Mesendoderm (in vitro differentiated cells): ENCODE measurements at regions not wholly inside any gene's neighbourhood (a gene's known extent, or its start where the extent isn't known, plus 50 kb on each side); places are given as distances from the start of the nearest gene placed in this dataset.

Experiments used
- DNase-seq: peaks from one replicate; pipeline ENCODE4 v3.0.0; 2013
- H2AK5ac ChIP-seq: 2 replicates; pipeline ENCODE4 v1.6.1; 2013; ENCODE audit warnings: low read length, inconsistent platforms
- H2BK120ac ChIP-seq: 2 replicates; pipeline ENCODE4 v1.6.1; 2013; ENCODE audit warnings: low read depth, mild to moderate bottlenecking, low read length, moderate library complexity, mixed read lengths
- H2BK15ac ChIP-seq: replicated peaks from 2 replicates; pipeline ENCODE4 v1.6.1; 2013; ENCODE audit warnings: low read depth, mild to moderate bottlenecking, moderate library complexity
- H2BK5ac ChIP-seq: 2 replicates; pipeline ENCODE4 v1.6.1; 2013; ENCODE audit warnings: low read length, inconsistent platforms
- H3K18ac ChIP-seq: 2 replicates; pipeline ENCODE4 v1.6.1; 2013; ENCODE audit warnings: mild to moderate bottlenecking, low read length, mixed read lengths
- H3K23ac ChIP-seq: one replicate; pipeline ENCODE4 v1.6.1; 2013; ENCODE audit warnings: low read length
- H3K27ac ChIP-seq: 2 replicates; pipeline ENCODE4 v1.5.1; 2013; ENCODE audit warnings: low read depth, mild to moderate bottlenecking, inconsistent platforms, low read length, moderate library complexity
- H3K27me3 ChIP-seq: 2 replicates; pipeline ENCODE4 v1.6.1; 2013; ENCODE audit warnings: low read length, control low read depth, mild to moderate bottlenecking, inconsistent platforms; ENCODE audit not compliant: insufficient read depth, poor library complexity
- H3K36me3 ChIP-seq: 2 replicates; pipeline ENCODE4 v1.6.1; 2013; ENCODE audit warnings: low read length, inconsistent platforms; ENCODE audit not compliant: control insufficient read depth, insufficient read depth
- H3K4ac ChIP-seq: one replicate; pipeline ENCODE4 v1.6.1; 2013; ENCODE audit warnings: low read depth, mild to moderate bottlenecking, low read length, moderate library complexity
- H3K4me1 ChIP-seq: 2 replicates; pipeline ENCODE4 v1.6.1; 2013; ENCODE audit warnings: low read depth, low read length, inconsistent platforms; ENCODE audit not compliant: control insufficient read depth
- H3K4me2 ChIP-seq: 2 replicates; pipeline ENCODE4 v1.6.1; 2013; ENCODE audit warnings: low read length
- H3K4me3 ChIP-seq: 2 replicates; pipeline ENCODE4 v1.5.1; 2013; ENCODE audit warnings: mild to moderate bottlenecking, low read length
- H3K56ac ChIP-seq: one replicate; pipeline ENCODE4 v1.6.1; 2013; ENCODE audit warnings: low read length
- H3K79me1 ChIP-seq: 2 replicates; pipeline ENCODE4 v1.6.1; 2013; ENCODE audit warnings: low read length, inconsistent platforms
- H3K79me2 ChIP-seq: 2 replicates; pipeline ENCODE4 v1.6.1; 2013; ENCODE audit warnings: mild to moderate bottlenecking, low read length; ENCODE audit not compliant: control insufficient read depth, insufficient read depth
- H3K9ac ChIP-seq: 2 replicates; pipeline ENCODE4 v1.6.1; 2013; ENCODE audit warnings: low read length, inconsistent platforms
- H4K5ac ChIP-seq: one replicate; pipeline ENCODE4 v1.6.1; 2013; ENCODE audit warnings: low read length
- H4K8ac ChIP-seq: one replicate; pipeline ENCODE4 v1.6.1; 2013; ENCODE audit warnings: low read depth, mild to moderate bottlenecking, control low read depth, low read length, moderate library complexity
- WGBS: extraction: QIAGEN DNeasy Blood & Tissue Kit; methylation state at CpG from one replicate; pipeline ENCODE4 v1.1.7; 2013; ENCODE audit warnings: low lambda C conversion rate, missing lambda C conversion rate; ENCODE audit not compliant: insufficient coverage; ENCODE audit errors: extremely low coverage; 5-methylcytosine and 5-hydroxymethylcytosine counted together

DNA sequence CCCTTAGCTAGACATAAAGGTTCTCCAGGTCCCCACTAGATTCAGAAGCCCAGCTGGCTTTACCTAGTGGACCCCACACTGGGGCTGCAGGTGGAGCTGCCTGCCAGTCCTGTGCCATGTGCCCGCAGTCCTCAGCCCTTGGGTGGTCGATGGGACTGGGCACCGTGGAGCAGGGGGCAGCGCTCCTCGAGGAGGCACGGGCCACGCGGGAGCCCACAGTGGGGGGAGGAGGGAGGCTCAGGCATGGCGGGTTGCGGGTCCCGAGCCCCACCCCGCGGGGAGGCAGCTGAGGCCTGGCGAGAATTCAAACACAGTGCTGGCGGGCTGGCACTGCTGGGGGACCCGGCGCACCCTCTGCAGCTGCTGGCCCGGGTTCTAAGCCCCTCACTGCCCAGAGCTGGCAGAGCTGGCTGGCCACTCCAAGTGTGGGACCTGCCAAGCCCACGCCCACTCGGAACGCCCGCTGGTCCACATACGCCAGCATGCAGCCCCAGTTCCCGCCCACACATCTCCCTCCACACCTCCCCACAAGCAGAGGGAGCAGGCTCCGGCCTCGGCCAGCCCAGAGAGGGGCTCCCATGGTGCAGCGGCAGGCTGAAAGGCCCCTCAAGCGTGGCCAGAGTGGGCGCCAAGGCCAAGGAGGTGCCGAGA is 119.7 kb upstream of the NRXN1 start:
- Histone ChIP-seq H2BK15ac (no peak overlapping the region), H2BK120ac (no peak overlapping the region), H3K79me1 (no peaks in the 10 kb centered on the region), H4K5ac (no peak overlapping the region), H3K27ac (no peak overlapping the region), H3K79me2 (no peaks in the 10 kb centered on the region), H2AK5ac (no peak overlapping the region), H3K36me3 (no peaks in the 10 kb centered on the region), H3K9ac (no peak overlapping the region), H3K4me1 (no peaks in the 10 kb centered on the region), H3K4ac (no peak overlapping the region), H2BK5ac (no peak overlapping the region), H3K56ac (no peak overlapping the region), H3K27me3 (no peaks in the 10 kb centered on the region), H3K4me2 (no peak overlapping the region), H3K4me3 (no peak overlapping the region), H4K8ac (no peak overlapping the region), H3K23ac (no peak overlapping the region), H3K18ac (no peak overlapping the region)
- no CpG with 5 or more reads among the region's 30 CpGs for WGBS
- no peak for DNase-seq

DNA sequence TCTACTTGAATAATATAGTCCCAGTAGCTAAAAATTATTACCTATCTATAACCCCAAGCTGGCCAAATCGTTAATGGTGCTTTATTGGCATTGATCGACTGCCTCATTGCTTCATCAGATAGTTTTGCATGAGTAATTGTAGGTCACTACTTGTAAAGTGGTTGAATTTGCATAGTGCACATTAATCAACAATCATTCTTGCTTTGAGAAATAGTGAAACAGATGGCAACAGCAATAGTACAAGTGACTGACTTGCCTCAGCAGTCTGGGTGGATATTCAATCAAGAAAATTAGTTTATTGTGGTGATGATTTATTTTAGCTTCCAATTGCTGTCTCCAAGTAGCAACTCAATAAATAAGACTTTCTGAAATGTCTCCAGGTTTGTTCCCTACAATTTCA is 117.8 kb upstream of the NRXN1 start:
- no peak overlapping the region for H3K27ac ChIP-seq

DNA sequence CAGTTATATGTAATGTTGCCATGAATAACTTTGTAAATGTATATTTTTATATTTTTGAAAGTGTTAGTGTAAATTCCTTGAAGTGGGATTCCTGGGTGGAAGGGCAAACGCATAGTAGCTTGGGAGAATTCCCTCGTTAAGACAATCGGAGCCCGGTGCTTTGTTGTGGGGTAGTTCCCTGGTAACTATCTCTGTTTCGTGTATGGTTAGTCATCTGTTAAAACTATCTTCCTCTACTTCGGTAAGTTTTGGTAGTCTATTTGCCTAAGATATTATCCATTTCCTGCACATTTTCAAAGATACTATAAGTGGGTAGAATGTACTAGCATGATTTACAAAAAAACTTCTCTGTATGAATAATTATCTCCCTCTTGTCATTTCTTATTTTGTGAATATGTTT is 113.8 kb upstream of the NRXN1 start:
- H3K4me3 ChIP-seq: no peak overlapping the region
- no peak overlapping the region for H3K4ac ChIP-seq
- H3K36me3 ChIP-seq: no peaks in the 10 kb centered on the region
- H2BK15ac ChIP-seq: no peak overlapping the region
- H4K5ac ChIP-seq: no peak overlapping the region
- no peak overlapping the region for H2BK5ac ChIP-seq
- no peaks in the 10 kb centered on the region for H3K4me1 ChIP-seq
- no peak overlapping the region for H3K23ac ChIP-seq
- no peak overlapping the region for H3K27ac ChIP-seq
- no peak overlapping the region for H3K4me2 ChIP-seq
- H2BK120ac ChIP-seq: no peak overlapping the region
- WGBS: no CpG with 5 or more reads among the region's 6 CpGs
- no peaks in the 10 kb centered on the region for H3K79me2 ChIP-seq
- no peak overlapping the region for H4K8ac ChIP-seq
- peak; percentile 18 for DNase-seq
- H3K18ac ChIP-seq: no peak overlapping the region
- no peak overlapping the region for H3K56ac ChIP-seq
- H2AK5ac ChIP-seq: no peak overlapping the region
- H3K27me3 ChIP-seq: no peaks in the 10 kb centered on the region
- no peak overlapping the region for H3K9ac ChIP-seq
- no peaks in the 10 kb centered on the region for H3K79me1 ChIP-seq

More for the DNA sequence above, 117.8 kb upstream of the NRXN1 start:
- Histone ChIP-seq H3K18ac (no peak overlapping the region), H3K79me2 (no peaks in the 10 kb centered on the region), H3K23ac (no peak overlapping the region), H4K8ac (no peak overlapping the region), H3K4me3 (no peak overlapping the region), H2AK5ac (no peak overlapping the region), H3K79me1 (no peaks in the 10 kb centered on the region), H3K56ac (no peak overlapping the region), H3K9ac (no peak overlapping the region), H2BK120ac (no peak overlapping the region), H3K4ac (no peak overlapping the region), H3K36me3 (no peaks in the 10 kb centered on the region), H3K27me3 (no peaks in the 10 kb centered on the region), H2BK5ac (no peak overlapping the region), H4K5ac (no peak overlapping the region), H3K4me2 (no peak overlapping the region), H2BK15ac (no peak overlapping the region), H3K4me1 (no peaks in the 10 kb centered on the region)
- no CpG with 5 or more reads among the region's 2 CpGs for WGBS
- no peak for DNase-seq

DNA sequence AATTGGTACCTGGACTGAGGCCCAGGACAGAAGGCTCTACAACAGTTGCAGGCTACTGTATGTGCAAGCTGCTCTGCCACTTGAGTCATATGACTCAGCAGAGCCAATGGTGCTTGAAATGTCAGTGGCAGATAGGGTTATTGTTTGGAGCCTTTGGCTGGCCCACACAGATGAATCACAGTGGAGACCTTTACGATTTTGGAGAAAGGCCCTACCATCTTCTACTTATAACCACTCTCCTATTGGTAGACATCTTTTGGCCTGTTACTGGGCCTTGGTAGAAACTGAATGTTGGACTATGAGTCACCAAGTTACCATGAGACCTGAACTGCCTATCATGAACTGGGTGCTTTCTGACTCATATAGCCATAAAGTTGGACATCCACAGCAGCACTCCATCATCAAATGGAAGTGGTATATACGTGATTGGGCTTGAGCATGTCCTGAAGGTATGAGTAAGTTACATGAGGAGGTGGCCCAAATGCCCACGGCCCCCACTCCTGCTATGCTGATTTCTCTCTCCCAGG is 88.9 kb upstream of the NRXN1 start:
- no peak overlapping the region for H3K4me2 ChIP-seq
- no peak overlapping the region for H2AK5ac ChIP-seq
- no peaks in the 10 kb centered on the region for H3K36me3 ChIP-seq
- H3K27me3 ChIP-seq: no peaks in the 10 kb centered on the region
- H3K79me2 ChIP-seq: no peaks in the 10 kb centered on the region
- no peak overlapping the region for H3K18ac ChIP-seq
- H4K8ac ChIP-seq: no peak overlapping the region
- H3K27ac ChIP-seq: no peak overlapping the region
- WGBS: no CpG with 5 or more reads among the region's 3 CpGs
- no peak overlapping the region for H3K56ac ChIP-seq
- H3K9ac ChIP-seq: no peak overlapping the region
- H2BK5ac ChIP-seq: no peak overlapping the region
- no peak for DNase-seq
- H2BK120ac ChIP-seq: no peak overlapping the region
- no peak overlapping the region for H3K4ac ChIP-seq
- no peak overlapping the region for H2BK15ac ChIP-seq
- no peak overlapping the region for H3K4me3 ChIP-seq
- no peak overlapping the region for H3K23ac ChIP-seq
- no peak overlapping the region for H4K5ac ChIP-seq
- H3K4me1 ChIP-seq: no peaks in the 10 kb centered on the region
- H3K79me1 ChIP-seq: no peaks in the 10 kb centered on the region

DNA sequence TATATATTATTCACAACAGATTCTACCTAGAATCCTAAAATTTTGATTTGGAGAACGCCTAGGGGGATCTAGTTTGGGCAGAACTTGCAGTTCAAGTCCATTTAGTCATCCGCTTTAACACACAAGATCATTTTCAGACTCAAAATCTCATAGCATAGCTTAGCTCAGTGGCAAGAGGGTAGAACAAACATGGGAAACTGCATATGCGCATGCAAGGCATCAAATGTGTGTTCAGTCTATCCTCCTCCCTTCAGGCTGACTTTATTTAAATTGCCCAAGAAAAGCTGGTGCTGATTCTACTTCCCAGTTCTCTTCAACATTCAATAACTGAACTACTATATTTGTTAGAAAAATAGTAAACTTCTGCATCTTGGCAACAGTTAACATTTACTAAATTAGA is 79.6 kb upstream of the NRXN1 start:
- WGBS: no CpG with 5 or more reads among the region's 3 CpGs
- no peak overlapping the region for H3K4me2 ChIP-seq
- no peak overlapping the region for H2AK5ac ChIP-seq
- H3K27ac ChIP-seq: no peak overlapping the region
- H3K4me3 ChIP-seq: no peak overlapping the region
- H3K4ac ChIP-seq: no peak overlapping the region
- H3K79me2 ChIP-seq: no peaks in the 10 kb centered on the region
- no peak overlapping the region for H2BK15ac ChIP-seq
- no peak overlapping the region for H3K23ac ChIP-seq
- H3K27me3 ChIP-seq: no peaks in the 10 kb centered on the region
- no peak overlapping the region for H4K5ac ChIP-seq
- H3K18ac ChIP-seq: no peak overlapping the region
- DNase-seq: peak; percentile 8
- H2BK120ac ChIP-seq: no peak overlapping the region
- H3K4me1 ChIP-seq: peaks cover 2% of the 10 kb centered on the region
- H3K36me3 ChIP-seq: no peaks in the 10 kb centered on the region
- no peak overlapping the region for H4K8ac ChIP-seq
- H3K79me1 ChIP-seq: no peaks in the 10 kb centered on the region
- no peak overlapping the region for H2BK5ac ChIP-seq
- no peak overlapping the region for H3K56ac ChIP-seq
- H3K9ac ChIP-seq: no peak overlapping the region

DNA sequence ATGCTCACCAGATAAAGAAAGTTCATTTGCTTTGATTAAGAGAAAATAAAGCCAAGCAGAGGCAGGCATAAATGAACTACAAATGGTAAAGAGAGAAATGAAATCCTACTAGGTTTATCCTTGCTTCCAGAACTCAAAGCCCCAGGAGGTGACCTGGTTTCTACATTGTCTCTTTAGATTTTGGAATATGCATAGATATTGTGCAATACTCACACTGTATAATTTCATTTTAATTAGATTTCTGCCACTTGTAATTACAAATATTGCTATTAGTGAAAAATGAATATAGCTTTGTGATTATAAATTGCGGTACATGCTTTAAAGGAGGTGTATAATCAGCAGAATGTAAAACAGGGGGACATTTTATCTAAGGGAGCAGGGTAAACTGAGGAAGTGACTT is 76.9 kb upstream of the NRXN1 start:
- H3K56ac ChIP-seq: no peak overlapping the region
- no peak for DNase-seq
- peaks cover 2% of the 10 kb centered on the region for H3K4me1 ChIP-seq
- H3K36me3 ChIP-seq: no peaks in the 10 kb centered on the region
- WGBS: no CpG with 5 or more reads among the region's 1 CpG
- H2BK120ac ChIP-seq: no peak overlapping the region
- H3K27me3 ChIP-seq: no peaks in the 10 kb centered on the region
- H3K18ac ChIP-seq: no peak overlapping the region
- no peak overlapping the region for H2BK5ac ChIP-seq
- H3K23ac ChIP-seq: no peak overlapping the region
- H2BK15ac ChIP-seq: no peak overlapping the region
- H3K79me1 ChIP-seq: no peaks in the 10 kb centered on the region
- no peak overlapping the region for H3K4ac ChIP-seq
- H4K8ac ChIP-seq: no peak overlapping the region
- no peak overlapping the region for H4K5ac ChIP-seq
- no peaks in the 10 kb centered on the region for H3K79me2 ChIP-seq
- H3K9ac ChIP-seq: no peak overlapping the region
- H3K27ac ChIP-seq: no peak overlapping the region
- no peak overlapping the region for H3K4me2 ChIP-seq
- H2AK5ac ChIP-seq: no peak overlapping the region
- H3K4me3 ChIP-seq: no peak overlapping the region
